Ectodermal cell (in vitro differentiated cells): ENCODE measurements at regions not wholly inside any gene's neighbourhood (a gene's known extent, or its start where the extent isn't known, plus 50 kb on each side); places are given as distances from the start of the nearest gene placed in this dataset.

Experiments
- H3K27ac ChIP-seq: 2 replicates; pipeline ENCODE4 v1.7.0; 2013; ENCODE audit warnings: mild to moderate bottlenecking, low read depth, low read length; ENCODE audit not compliant: insufficient read depth, poor library complexity, severe bottlenecking
- H3K27me3 ChIP-seq: 2 replicates; pipeline ENCODE4 v1.7.0; 2013; ENCODE audit warnings: mild to moderate bottlenecking, low read length; ENCODE audit not compliant: insufficient read depth, control insufficient read depth, poor library complexity, severe bottlenecking
- H3K36me3 ChIP-seq: one replicate; pipeline ENCODE4 v1.7.0; 2013; ENCODE audit warnings: low read length; ENCODE audit not compliant: control insufficient read depth, insufficient read depth
- H3K4me1 ChIP-seq: one replicate; pipeline ENCODE4 v1.7.0; 2013; ENCODE audit warnings: low read length; ENCODE audit not compliant: control insufficient read depth, insufficient read depth
- H3K4me3 ChIP-seq: 2 replicates; pipeline ENCODE4 v1.7.0; 2013; ENCODE audit warnings: low read depth, low read length, control low read depth; ENCODE audit not compliant: insufficient read depth
- H3K9me3 ChIP-seq: 2 replicates; pipeline ENCODE4 v1.7.0; 2013; ENCODE audit warnings: mild to moderate bottlenecking, low read length, moderate library complexity; ENCODE audit not compliant: control insufficient read depth
- WGBS, 2 experiments: methylation state at CpG; one replicate each; pipeline ENCODE4 v1.1.7; 2013; ENCODE audit warnings: missing lambda C conversion rate in 2 of 2; 5-methylcytosine and 5-hydroxymethylcytosine counted together

DNA sequence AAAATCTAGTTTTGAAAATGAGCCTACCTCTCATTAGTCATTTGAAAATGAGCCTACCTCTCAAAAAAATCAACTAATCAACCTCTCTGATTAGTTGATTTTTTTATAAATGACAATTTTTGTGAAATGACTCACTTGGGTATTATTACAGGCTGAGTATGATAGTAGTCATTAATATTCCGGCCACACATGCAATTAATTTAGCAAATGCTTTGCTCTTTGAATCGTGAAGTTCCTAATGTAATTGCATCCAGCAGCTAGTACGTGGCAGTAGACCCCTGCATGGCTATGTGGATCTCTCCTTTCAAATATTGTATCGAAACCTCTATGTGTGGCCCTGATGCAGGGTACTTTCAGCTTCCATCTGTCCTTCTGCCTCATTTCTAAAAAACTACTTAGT lies 245.9 kb upstream of the PHYHIPL start:
- WGBS, 2 experiments, result 92% methylated on average over 4 of the region's 4 CpGs

DNA sequence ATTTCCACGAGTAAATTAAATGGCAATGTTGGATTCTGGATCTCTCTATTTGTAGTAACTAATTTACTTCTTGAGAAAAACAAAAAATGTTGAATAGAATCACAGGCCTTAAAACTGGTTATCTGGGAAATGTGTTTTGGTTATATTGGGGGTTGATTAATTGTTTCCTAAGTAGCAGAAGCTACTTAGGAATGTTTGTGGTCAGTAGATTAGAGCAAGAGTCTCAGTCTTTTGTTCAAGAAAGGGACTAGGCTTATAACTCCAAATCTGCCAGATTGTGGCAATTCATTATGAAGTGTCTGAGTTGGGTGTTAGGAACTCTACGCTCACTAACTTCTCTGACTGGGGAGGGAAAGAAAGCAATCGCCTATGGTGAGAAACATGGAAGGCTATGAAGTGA lies 244.3 kb upstream of the PHYHIPL start:
- H3K27me3 ChIP-seq, result no peaks in the 10 kb centered on the region
- H3K4me3 ChIP-seq, result no peak overlapping the region
- WGBS, 2 experiments, result 98% methylated on average over 2 to 3 of the region's 3 CpGs
- H3K9me3 ChIP-seq, result no peaks in the 10 kb centered on the region
- no peaks in the 10 kb centered on the region for H3K36me3 ChIP-seq
- H3K27ac ChIP-seq, result no peak overlapping the region
- H3K4me1 ChIP-seq, result no peaks in the 10 kb centered on the region

More for the DNA sequence above, 245.9 kb upstream of the PHYHIPL start:
- Histone ChIP-seq H3K27ac (no peak overlapping the region), H3K4me1 (no peaks in the 10 kb centered on the region), H3K36me3 (no peaks in the 10 kb centered on the region), H3K27me3 (no peaks in the 10 kb centered on the region), H3K9me3 (no peaks in the 10 kb centered on the region), H3K4me3 (no peak overlapping the region)

DNA sequence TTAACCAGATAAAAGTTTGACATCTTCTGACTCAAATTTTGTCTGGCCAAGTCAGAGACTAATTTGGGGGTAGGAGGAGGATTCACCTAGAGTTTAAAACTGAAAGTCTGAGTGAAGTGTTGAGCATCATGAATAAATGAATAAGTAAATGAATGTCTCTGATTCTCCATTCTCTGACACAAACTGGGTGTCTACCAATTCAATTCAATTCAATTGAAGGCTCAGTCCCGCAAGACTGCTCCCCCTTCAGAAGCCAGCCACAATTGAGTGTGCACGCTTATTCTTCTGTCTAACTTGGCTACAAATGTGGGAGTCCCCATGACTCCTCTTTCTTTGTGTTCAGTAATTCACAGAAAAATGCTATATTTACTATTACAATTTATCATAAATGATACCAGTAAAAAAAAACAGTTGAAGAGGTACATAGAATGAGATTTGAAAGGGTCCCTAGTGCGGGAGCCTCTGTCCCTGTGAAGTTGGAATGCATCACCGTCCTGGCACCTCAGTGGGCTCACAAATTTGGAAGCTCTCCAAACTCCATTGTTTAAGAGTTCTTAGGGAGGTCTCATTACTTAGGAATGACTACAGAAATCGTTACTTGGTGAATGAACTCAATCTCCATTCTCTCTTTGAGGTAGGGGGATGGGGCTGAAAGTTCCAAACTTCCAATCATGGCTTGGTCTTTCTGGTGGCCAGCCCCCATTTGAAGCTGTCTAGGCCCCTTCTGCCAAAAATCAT lies 243.7 kb upstream of the PHYHIPL start:
- Histone ChIP-seq H3K27ac (no peak overlapping the region), H3K36me3 (no peaks in the 10 kb centered on the region), H3K4me3 (no peak overlapping the region), H3K27me3 (no peaks in the 10 kb centered on the region), H3K4me1 (no peaks in the 10 kb centered on the region), H3K9me3 (no peaks in the 10 kb centered on the region)
- 91% methylated on average over 5 of the region's 5 CpGs for WGBS, 2 experiments

DNA sequence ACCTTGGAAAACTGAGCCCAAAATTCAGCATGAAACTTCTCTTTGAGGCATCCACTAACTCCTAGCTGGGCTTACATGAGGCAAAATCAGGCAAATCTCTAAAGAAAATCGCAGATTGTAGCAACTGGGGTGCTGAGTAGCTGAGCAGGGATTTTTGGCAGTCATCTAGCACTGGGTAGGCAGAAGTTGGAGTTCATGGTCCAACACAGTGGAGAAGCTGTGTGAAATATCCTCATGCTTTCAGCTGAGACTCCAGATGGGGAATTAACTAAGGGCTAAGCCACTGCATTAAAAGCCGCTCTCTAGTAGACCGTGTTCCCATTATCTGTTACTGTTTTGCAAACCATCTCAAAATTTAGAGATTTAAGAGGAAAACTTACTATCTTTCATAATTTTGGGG lies 240.1 kb upstream of the PHYHIPL start:
- no peak overlapping the region for H3K4me3 ChIP-seq
- 85 to 96% methylated on average over 3 of the region's 3 CpGs for WGBS, 2 experiments

DNA sequence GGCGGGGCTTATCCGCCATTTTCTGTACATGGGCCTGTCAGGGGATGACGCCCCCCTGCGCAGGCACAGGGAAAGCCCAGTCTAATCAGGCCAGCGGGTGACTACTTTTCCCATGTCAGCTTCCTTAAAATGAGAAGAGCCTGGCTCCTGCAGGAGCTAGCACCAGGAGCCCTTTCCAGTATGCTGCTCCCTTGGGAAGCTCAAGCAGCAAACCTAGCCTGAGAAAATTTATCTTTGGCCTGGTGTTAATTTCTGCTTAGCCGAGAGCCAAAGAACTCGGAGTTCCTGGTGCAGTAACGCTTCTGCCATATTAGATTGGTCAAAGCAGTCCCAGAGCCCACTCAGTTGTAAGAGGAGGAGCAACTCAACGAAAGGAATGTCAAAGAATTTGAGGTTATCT lies 239.0 kb upstream of the PHYHIPL start:
- H3K27me3 ChIP-seq, result no peaks in the 10 kb centered on the region
- no peaks in the 10 kb centered on the region for H3K4me1 ChIP-seq
- no peaks in the 10 kb centered on the region for H3K9me3 ChIP-seq
- no peak overlapping the region for H3K27ac ChIP-seq
- 96 to 98% methylated on average over 9 of the region's 9 CpGs for WGBS, 2 experiments
- H3K36me3 ChIP-seq, result no peaks in the 10 kb centered on the region
- H3K4me3 ChIP-seq, result no peak overlapping the region

More for the DNA sequence above, 240.1 kb upstream of the PHYHIPL start:
- Histone ChIP-seq H3K27ac (no peak overlapping the region), H3K36me3 (no peaks in the 10 kb centered on the region), H3K27me3 (no peaks in the 10 kb centered on the region), H3K4me1 (no peaks in the 10 kb centered on the region), H3K9me3 (no peaks in the 10 kb centered on the region)

DNA sequence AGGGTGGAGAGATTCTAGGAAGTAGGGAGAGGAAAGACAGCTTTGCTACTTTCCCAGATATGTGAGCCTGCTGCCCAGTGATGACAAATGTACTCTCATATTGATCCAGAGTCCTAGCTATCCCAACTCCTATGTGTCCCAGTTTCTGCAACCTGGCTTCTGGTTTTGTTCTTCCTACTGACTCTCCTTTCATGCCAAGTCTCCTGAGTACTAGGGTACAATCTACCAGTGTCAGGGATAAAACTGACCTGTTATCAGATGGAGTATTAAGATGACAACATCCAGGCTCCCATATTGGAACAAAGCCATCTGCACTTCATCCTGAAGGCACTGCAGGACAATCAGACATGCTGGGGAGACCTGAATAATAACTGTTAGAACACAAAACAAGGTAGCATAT lies 233.7 kb upstream of the PHYHIPL start:
- no peak overlapping the region for H3K4me3 ChIP-seq
- no peaks in the 10 kb centered on the region for H3K27me3 ChIP-seq
- no peak overlapping the region for H3K27ac ChIP-seq
- no peaks in the 10 kb centered on the region for H3K9me3 ChIP-seq
- no peaks in the 10 kb centered on the region for H3K36me3 ChIP-seq
- H3K4me1 ChIP-seq, result no peaks in the 10 kb centered on the region

DNA sequence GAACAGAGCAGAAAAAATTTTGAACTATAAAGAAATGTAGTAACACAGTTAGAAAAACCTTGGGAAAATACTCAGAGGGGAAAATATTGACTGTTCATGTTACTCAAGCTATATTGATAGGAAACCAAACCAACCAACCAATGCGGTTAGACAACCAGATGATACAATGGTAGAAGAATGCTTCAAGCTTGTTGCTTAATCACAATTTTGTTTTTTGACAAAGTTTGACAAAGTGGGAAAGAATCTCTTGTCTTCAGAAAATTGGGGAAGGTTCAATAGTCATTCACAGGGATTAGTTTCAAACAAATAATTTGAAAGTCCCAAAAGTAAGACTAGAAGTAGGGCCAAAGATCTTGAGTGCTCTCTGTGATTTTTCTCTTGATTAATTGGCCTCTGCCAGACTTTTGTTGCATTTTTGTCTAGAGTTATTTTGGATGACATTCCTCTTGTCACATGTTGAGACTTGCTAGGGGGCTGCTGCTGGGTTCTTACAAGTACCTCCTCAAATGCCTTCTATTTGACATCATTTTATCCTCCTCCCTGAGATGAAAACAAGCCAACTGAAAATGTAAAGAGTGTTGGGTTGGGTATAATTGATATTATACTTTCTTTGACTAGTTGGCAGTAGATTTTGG lies 233.1 kb upstream of the PHYHIPL start:
- no peaks in the 10 kb centered on the region for H3K36me3 ChIP-seq
- H3K9me3 ChIP-seq, result no peaks in the 10 kb centered on the region
- no peaks in the 10 kb centered on the region for H3K27me3 ChIP-seq
- 100% methylated on average over 1 of the region's 1 CpG for WGBS, 2 experiments
- H3K4me3 ChIP-seq, result no peak overlapping the region
- H3K4me1 ChIP-seq, result no peaks in the 10 kb centered on the region
- no peak overlapping the region for H3K27ac ChIP-seq

DNA sequence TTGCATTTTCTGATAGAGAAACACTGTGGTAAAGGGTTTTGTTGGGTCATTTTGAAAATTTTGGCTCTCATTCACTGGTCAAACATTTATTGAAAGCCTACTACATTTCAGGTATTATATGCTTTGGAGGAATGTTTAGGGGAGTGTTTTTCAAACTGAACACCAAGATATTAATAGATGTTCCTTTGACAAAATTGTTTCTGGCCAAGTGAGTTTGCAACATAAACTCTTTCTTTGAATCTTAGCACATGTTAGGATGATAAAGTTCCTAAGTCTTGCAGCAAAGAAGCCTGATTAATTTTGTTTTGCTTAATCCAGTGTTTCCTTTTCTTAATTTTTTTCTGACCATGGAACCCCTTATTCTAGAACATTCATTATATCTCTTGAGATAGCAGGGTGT lies 232.5 kb upstream of the PHYHIPL start:
- no peaks in the 10 kb centered on the region for H3K27me3 ChIP-seq
- no peaks in the 10 kb centered on the region for H3K4me1 ChIP-seq
- no peaks in the 10 kb centered on the region for H3K9me3 ChIP-seq
- no peaks in the 10 kb centered on the region for H3K36me3 ChIP-seq
- H3K27ac ChIP-seq, result no peak overlapping the region
- no peak overlapping the region for H3K4me3 ChIP-seq

DNA sequence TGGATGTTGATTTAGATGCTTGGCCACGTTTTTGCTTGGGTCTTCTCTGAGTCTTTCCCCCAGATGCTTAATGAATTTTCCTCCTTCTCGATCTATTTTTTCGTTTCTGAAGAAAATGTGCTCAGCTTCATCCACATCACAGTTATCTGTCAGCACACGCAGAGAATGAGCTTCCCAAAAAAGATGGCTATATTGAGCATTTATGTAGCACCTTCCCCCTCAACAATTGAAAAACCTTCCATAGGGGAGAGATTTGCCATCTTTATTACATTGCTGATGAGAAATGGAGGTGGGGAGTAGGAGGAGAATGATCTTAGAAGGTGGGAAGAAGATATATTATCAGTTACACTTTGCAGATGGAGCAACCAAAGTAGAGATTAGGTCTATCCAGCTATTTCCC lies 228.1 kb upstream of the PHYHIPL start:
- H3K27me3 ChIP-seq, result no peaks in the 10 kb centered on the region
- WGBS, 2 experiments, result 81 to 88% methylated on average over 4 of the region's 4 CpGs
- no peaks in the 10 kb centered on the region for H3K36me3 ChIP-seq
- H3K27ac ChIP-seq, result no peak overlapping the region
- H3K4me1 ChIP-seq, result no peaks in the 10 kb centered on the region
- H3K4me3 ChIP-seq, result no peak overlapping the region
- H3K9me3 ChIP-seq, result no peaks in the 10 kb centered on the region

DNA sequence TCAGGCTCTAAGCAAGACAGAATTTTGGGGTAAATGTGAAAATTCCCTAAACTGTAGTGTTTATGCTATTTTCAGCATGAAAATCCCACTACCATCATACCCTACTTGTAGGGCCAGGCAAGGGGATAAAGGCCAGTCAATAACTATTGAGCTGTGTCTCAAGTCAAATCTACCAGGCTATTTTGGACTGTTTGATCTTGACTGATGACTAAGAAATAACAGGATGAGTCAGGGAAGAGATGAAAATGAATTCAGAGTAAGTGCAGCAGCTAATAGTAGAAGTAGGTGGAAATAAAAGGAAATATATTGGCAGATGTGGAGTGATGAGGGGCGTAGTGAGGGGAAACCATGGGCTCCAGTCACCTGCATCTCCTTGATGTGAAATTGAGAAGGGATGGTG lies 225.8 kb upstream of the PHYHIPL start:
- Histone ChIP-seq H3K4me1 (no peaks in the 10 kb centered on the region), H3K27ac (no peak overlapping the region), H3K36me3 (no peaks in the 10 kb centered on the region), H3K9me3 (no peaks in the 10 kb centered on the region), H3K4me3 (no peak overlapping the region), H3K27me3 (no peaks in the 10 kb centered on the region)
- WGBS, 2 experiments, result 89 to 90% methylated on average over 1 of the region's 1 CpG
